Activated naive CD4-positive, alpha-beta T cell treated with Interleukin-2 at 50 U/mL for 16 hours (primary cell): ENCODE measurements at regions not wholly inside any gene's neighbourhood (a gene's known extent, or its start where the extent isn't known, plus 50 kb on each side); places are given as distances from the start of the nearest gene placed in this dataset.

ENCODE experiments used
- DNase-seq: peaks from one replicate; pipeline ENCODE4 v3.0.0-alpha.2; 2020

GRCh38 chr22:47849576-47849975 lies 1087.1 kb downstream of the TBC1D22A start:
- no peak for DNase-seq

GRCh38 chr22:47848184-47848920 lies 1085.9 kb downstream of the TBC1D22A start:
- no peak for DNase-seq

GRCh38 chr22:47847131-47847890 lies 1084.9 kb downstream of the TBC1D22A start:
- DNase-seq, result no peak

- DNase-seq, result no peak
Observed at GRCh38 chr22:47846206-47846605, 1083.8 kb downstream of the TBC1D22A start.

- no peak for DNase-seq
Observed at GRCh38 chr22:47842119-47842518, 1079.7 kb downstream of the TBC1D22A start.

GRCh38 chr22:47841156-47841555 lies 1078.7 kb downstream of the TBC1D22A start:
- no peak for DNase-seq

GRCh38 chr22:47839595-47840227 lies 1077.3 kb downstream of the TBC1D22A start:
- DNase-seq, result no peak

- no peak for DNase-seq
Observed at GRCh38 chr22:47837703-47838102, 1075.3 kb downstream of the TBC1D22A start.

GRCh38 chr22:47836957-47837356 lies 1074.5 kb downstream of the TBC1D22A start:
- no peak for DNase-seq

GRCh38 chr22:47835726-47836125 lies 1073.3 kb downstream of the TBC1D22A start:
- DNase-seq, result no peak

- DNase-seq, result no peak
Observed at GRCh38 chr22:47826016-47826415, 1063.6 kb downstream of the TBC1D22A start.

- no peak for DNase-seq
Observed at GRCh38 chr22:47822422-47822821, 1060.0 kb downstream of the TBC1D22A start.

- no peak for DNase-seq
Observed at GRCh38 chr22:47818496-47818895, 1056.0 kb downstream of the TBC1D22A start.

- no peak for DNase-seq
Observed at GRCh38 chr22:47817380-47817779, 1054.9 kb downstream of the TBC1D22A start.

- DNase-seq, result no peak
Observed at GRCh38 chr22:47816863-47817210, 1054.4 kb downstream of the TBC1D22A start.

GRCh38 chr22:47816121-47816862 lies 1053.8 kb downstream of the TBC1D22A start:
- DNase-seq, result no peak

GRCh38 chr22:47814474-47814873 lies 1052.0 kb downstream of the TBC1D22A start:
- no peak for DNase-seq

GRCh38 chr22:47813661-47814060 lies 1051.2 kb downstream of the TBC1D22A start:
- no peak for DNase-seq

GRCh38 chr22:47811971-47812370 lies 1049.5 kb downstream of the TBC1D22A start:
- no peak for DNase-seq

- DNase-seq, result no peak
Observed at GRCh38 chr22:47810505-47811500, 1048.4 kb downstream of the TBC1D22A start.

- DNase-seq, result no peak
Observed at GRCh38 chr22:47808886-47809620, 1046.6 kb downstream of the TBC1D22A start.
